IMR-90 (cell line): ENCODE measurements at regions not wholly inside any gene's neighbourhood (a gene's known extent, or its start where the extent isn't known, plus 50 kb on each side); places are given as distances from the start of the nearest gene placed in this dataset.

Experiments used
- ATAC-seq: fragments of 200-7000 bp; cut with Tn5 transposase; 2 replicates; pipeline ENCODE4 v1.9.1; 2020; ENCODE audit warnings: low read depth, mild to moderate bottlenecking, moderate library complexity
- BruUV-seq: library from RNA; stranded (reverse); fragments of 400-500 nt; replicated peaks from 2 replicates; lab custom pipeline; 2021; lab: Mats Ljungman, UMichigan
- CTCF ChIA-PET: fragments of 300-600 bp; formaldehyde crosslinking; extraction: SDS; loops from one replicate; lab custom pipeline; 2021; ENCODE audit warnings: antibody characterized with exemption; lab: Yijun Ruan, JAX
- POLR2A ChIA-PET: fragments of 300-600 bp; sonication (Branson Sonifier 250); formaldehyde crosslinking; loops from one replicate; lab custom pipeline; 2022; ENCODE audit warnings: antibody characterized with exemption; ENCODE audit not compliant: unreplicated experiment; lab: Charles Lee
- DNase-seq: peaks from one replicate; pipeline ENCODE4 v3.0.0; 2013
- H2AFZ ChIP-seq: replicated peaks from 2 replicates; pipeline ENCODE3; 2013; ENCODE audit warnings: low read length, mild to moderate bottlenecking; ENCODE audit not compliant: poor library complexity
- H2AK5ac ChIP-seq: 2 replicates; pipeline ENCODE4 v1.6.1; 2013; ENCODE audit warnings: low read depth, low read length, inconsistent platforms
- H2AK9ac ChIP-seq: replicated peaks from 2 replicates; pipeline ENCODE3; 2013; ENCODE audit warnings: mild to moderate bottlenecking, low read depth, low read length, moderate library complexity; ENCODE audit not compliant: poor library complexity
- H2BK120ac ChIP-seq: 2 replicates; pipeline ENCODE4 v1.6.1; 2013; ENCODE audit warnings: low read depth, low read length, inconsistent platforms
- H2BK15ac ChIP-seq: 3 replicates; pipeline ENCODE4 v1.6.1; 2013; ENCODE audit warnings: low read depth, low read length, inconsistent platforms
- H2BK20ac ChIP-seq: 2 replicates; pipeline ENCODE4 v1.6.1; 2013; ENCODE audit warnings: low read depth, mild to moderate bottlenecking, inconsistent platforms, low read length, moderate library complexity
- H2BK5ac ChIP-seq: 2 replicates; pipeline ENCODE4 v1.6.1; 2013; ENCODE audit warnings: mild to moderate bottlenecking, low read depth, low read length, inconsistent platforms; ENCODE audit not compliant: poor library complexity, severe bottlenecking
- H3K14ac ChIP-seq: replicated peaks from 2 replicates; pipeline ENCODE4 v1.6.1; 2013; ENCODE audit warnings: low read depth, low read length, inconsistent platforms
- H3K18ac ChIP-seq: 2 replicates; pipeline ENCODE4 v1.6.1; 2013; ENCODE audit warnings: low read depth, low read length, control low read depth
- H3K23ac ChIP-seq: 2 replicates; pipeline ENCODE4 v1.6.1; 2013; ENCODE audit warnings: low read depth, low read length, inconsistent platforms
- H3K27ac ChIP-seq: 2 replicates; pipeline ENCODE4 v1.5.1; 2013; ENCODE audit warnings: mild to moderate bottlenecking, control low read depth, low read length; ENCODE audit not compliant: insufficient read depth
- H3K27me3 ChIP-seq: 2 replicates; pipeline ENCODE4 v1.6.1; 2013; ENCODE audit warnings: low read length; ENCODE audit not compliant: control insufficient read depth, insufficient read depth
- H3K36me3 ChIP-seq: 2 replicates; pipeline ENCODE4 v1.6.1; 2013; ENCODE audit warnings: low read length, mixed read lengths; ENCODE audit not compliant: control insufficient read depth, insufficient read depth
- H3K4ac ChIP-seq: 2 replicates; pipeline ENCODE4 v1.6.1; 2013; ENCODE audit warnings: low read depth, low read length, inconsistent platforms
- H3K4me1 ChIP-seq: 2 replicates; pipeline ENCODE4 v1.6.1; 2013; ENCODE audit warnings: low read length, mixed read lengths; ENCODE audit not compliant: control insufficient read depth, insufficient read depth
- H3K4me2 ChIP-seq: 2 replicates; pipeline ENCODE4 v1.6.1; 2013; ENCODE audit warnings: low read depth, mild to moderate bottlenecking, control low read depth, low read length, moderate library complexity
- H3K4me3 ChIP-seq: 2 replicates; pipeline ENCODE4 v1.5.1; 2013; ENCODE audit warnings: low read depth, mild to moderate bottlenecking, control low read depth, low read length, moderate library complexity; ENCODE audit not compliant: insufficient read depth
- H3K56ac ChIP-seq: 2 replicates; pipeline ENCODE4 v1.6.1; 2013; ENCODE audit warnings: low read length, inconsistent platforms; ENCODE audit not compliant: insufficient read depth; ENCODE audit errors: extremely low read depth
- H3K79me1 ChIP-seq, 2 experiments: 2 replicates each; pipeline ENCODE4 v1.6.1; 2013; ENCODE audit warnings: low read length in 2 of 2, inconsistent platforms in 1 of 2, low read depth in 1 of 2
- H3K9ac ChIP-seq: 2 replicates; pipeline ENCODE4 v1.6.1; 2013; ENCODE audit warnings: low read depth, low read length, control low read depth
- H3K9me1 ChIP-seq: 2 replicates; pipeline ENCODE4 v1.6.1; 2013; ENCODE audit warnings: low read length, inconsistent platforms; ENCODE audit not compliant: insufficient read depth
- H3K9me3 ChIP-seq: 2 replicates; pipeline ENCODE4 v1.6.1; 2013; ENCODE audit warnings: low read length; ENCODE audit not compliant: control insufficient read depth, insufficient read depth
- H4K20me1 ChIP-seq: 2 replicates; pipeline ENCODE4 v1.6.1; 2013; ENCODE audit warnings: low read length, inconsistent platforms; ENCODE audit not compliant: insufficient read depth
- H4K5ac ChIP-seq: 2 replicates; pipeline ENCODE4 v1.6.1; 2013; ENCODE audit warnings: mild to moderate bottlenecking, low read depth, low read length, control low read depth
- H4K8ac ChIP-seq, 2 experiments: 2 replicates each; pipeline ENCODE4 v1.6.1; 2013; ENCODE audit warnings: low read depth in 2 of 2, low read length in 2 of 2, control low read depth in 1 of 2, inconsistent platforms in 1 of 2
- H4K91ac ChIP-seq: 2 replicates; pipeline ENCODE4 v1.6.1; 2013; ENCODE audit warnings: low read depth, low read length, inconsistent platforms; ENCODE audit not compliant: insufficient read depth
- BHLHE40 ChIP-seq: fragments of 150-350 bp; IDR thresholded peaks from 2 replicates; pipeline ENCODE4 v1.6.1; 2016; ENCODE audit warnings: mild to moderate bottlenecking, low read depth, low read length
- CEBPB ChIP-seq: IDR thresholded peaks from 2 replicates; pipeline ENCODE4 v1.6.1; 2012; ENCODE audit warnings: low read depth, low read length, improper control_type of control experiment
- CHD1 ChIP-seq: IDR thresholded peaks from 2 replicates; pipeline ENCODE4 v1.6.1; 2012; ENCODE audit warnings: low read depth, low read length, improper control_type of control experiment
- CTCF ChIP-seq: conservative IDR thresholded peaks from 2 replicates; pipeline ENCODE4 v1.5.1; 2012; ENCODE audit warnings: mild to moderate bottlenecking, low read depth, low read length, improper control_type of control experiment
- ELK1 ChIP-seq: fragments of 150-350 bp; IDR thresholded peaks from 2 replicates; pipeline ENCODE4 v1.6.1; 2016; ENCODE audit warnings: low read depth, mild to moderate bottlenecking, low read length, moderate library complexity, borderline replicate concordance
- FOS ChIP-seq: fragments of 150-350 bp; IDR thresholded peaks from 2 replicates; pipeline ENCODE4 v1.6.1; 2016; ENCODE audit warnings: low read depth, low read length
- MAFK ChIP-seq: IDR thresholded peaks from 2 replicates; pipeline ENCODE4 v1.6.1; 2012; ENCODE audit warnings: low read depth, low read length, improper control_type of control experiment
- MAZ ChIP-seq: IDR thresholded peaks from 2 replicates; pipeline ENCODE4 v1.6.1; 2012; ENCODE audit warnings: low read depth, mild to moderate bottlenecking, low read length, improper control_type of control experiment, moderate library complexity, borderline replicate concordance
- MXI1 ChIP-seq: IDR thresholded peaks from 2 replicates; pipeline ENCODE4 v1.6.1; 2012; ENCODE audit warnings: low read depth, mild to moderate bottlenecking, low read length, moderate library complexity, borderline replicate concordance
- NFE2L2 ChIP-seq: fragments of 150-350 bp; IDR thresholded peaks from 2 replicates; pipeline ENCODE4 v1.6.1; 2016; ENCODE audit warnings: low read depth, mild to moderate bottlenecking, low read length
- POLR2A ChIP-seq: IDR thresholded peaks from 2 replicates; pipeline ENCODE4 v1.6.1; 2012; ENCODE audit warnings: mild to moderate bottlenecking, low read depth, low read length
- RAD21 ChIP-seq: IDR thresholded peaks from 2 replicates; pipeline ENCODE4 v1.6.1; 2012; ENCODE audit warnings: low read length, improper control_type of control experiment
- RCOR1 ChIP-seq: IDR thresholded peaks from 2 replicates; pipeline ENCODE4 v1.6.1; 2012; ENCODE audit warnings: mild to moderate bottlenecking, low read length, improper control_type of control experiment; ENCODE audit not compliant: insufficient replicate concordance
- RFX5 ChIP-seq: IDR thresholded peaks from 2 replicates; pipeline ENCODE4 v1.8.0; 2012; ENCODE audit warnings: low read depth, mild to moderate bottlenecking, low read length, moderate library complexity
- SMC3 ChIP-seq: fragments of 150-350 bp; IDR thresholded peaks from 2 replicates; pipeline ENCODE4 v1.6.1; 2016; ENCODE audit warnings: low read depth, mild to moderate bottlenecking, antibody characterized with exemption, low read length, moderate library complexity
- WGBS, 2 experiments: methylation state at CpG; one replicate each; pipeline versions ENCODE4 v1.1.5 to v1.1.7; 2013; ENCODE audit warnings: missing lambda C conversion rate in 2 of 2; ENCODE audit not compliant: insufficient read length in 1 of 2; ENCODE audit errors: extremely low coverage in 2 of 2; 5-methylcytosine and 5-hydroxymethylcytosine counted together
- dilution Hi-C: fragments of 300-500 bp; cut with HindIII; formaldehyde crosslinking; loops from one replicate; pipeline ENCODE4 v1.14.3; 2018; ENCODE audit warnings: low sequenced_read_pairs; ENCODE audit not compliant: unreplicated experiment
- in situ Hi-C: fragments of 300-500 bp; cut with MboI; formaldehyde crosslinking; loops from 3 replicates; pipeline ENCODE4 v1.14.3; 2019; ENCODE audit warnings: low sequenced_read_pairs, inconsistent platforms, mixed read lengths
- intact Hi-C: fragments of 100-400 bp; cut with micrococcal nuclease; formaldehyde crosslinking; loops from 2 replicates; pipeline ENCODE4 v1.10.0; 2022
- TF ChIP-seq, protein P1 (sequence below): fragments of 150-350 bp; IDR thresholded peaks from 2 replicates; pipeline ENCODE4 v1.6.1; 2017; ENCODE audit warnings: mild to moderate bottlenecking, antibody characterized with exemption, low read length, low read depth

DNA sequence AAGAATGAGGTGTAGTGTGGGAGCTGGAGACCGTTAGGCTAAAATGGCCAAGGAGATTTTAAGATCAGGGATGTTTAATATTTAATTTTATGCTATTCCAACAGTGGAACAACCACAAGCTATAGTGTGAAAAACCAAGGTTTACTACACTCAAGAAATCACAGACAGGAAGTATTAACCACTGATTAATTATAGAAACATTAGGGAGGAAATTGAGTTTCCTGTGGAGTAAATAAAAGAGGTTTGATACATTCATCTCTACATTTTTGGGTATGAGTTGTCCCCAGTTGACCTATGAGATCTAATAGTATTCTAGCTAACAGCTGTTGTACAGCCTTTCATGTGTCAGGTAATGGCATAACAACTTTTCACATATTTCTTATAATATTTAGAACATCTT, 103.7 kb upstream of the MPDZ start:
- Histone ChIP-seq H3K27me3 (no peaks in the 10 kb centered on the region), H3K4ac (no peak overlapping the region), H2BK120ac (no peak overlapping the region), H3K23ac (no peak overlapping the region), H4K91ac (no peak overlapping the region), H2BK5ac (no peak overlapping the region), H4K8ac (no peak overlapping the region), H2AK5ac (no peak overlapping the region), H2BK20ac (no peak overlapping the region), H3K4me1 (no peaks in the 10 kb centered on the region), H2BK15ac (no peak overlapping the region), H4K20me1 (no peaks in the 10 kb centered on the region), H3K36me3 (no peaks in the 10 kb centered on the region), H3K14ac (no peak overlapping the region), H3K9me3 (no peaks in the 10 kb centered on the region), H3K79me1 (no peaks in the 10 kb centered on the region), H3K9ac (no peak overlapping the region), H3K4me2 (no peak overlapping the region), H4K5ac (no peak overlapping the region), H3K56ac (no peak overlapping the region), H2AK9ac (no peak overlapping the region), H3K18ac (no peak overlapping the region), H3K9me1 (no peaks in the 10 kb centered on the region), H3K27ac (no peak overlapping the region), H3K4me3 (no peak overlapping the region), H2AFZ (no peak overlapping the region)
- dilution Hi-C loops = no loop called here
- intact Hi-C loops = no loop called here
- ATAC-seq (no peak), DNase-seq (no peak)
- ChIA-PET CTCF (no interaction called here), POLR2A (interaction anchor here (0.6 to 0.7 kb wide), 2 partner anchors 11 to 111 kb away, joined by 3 to 13 read pairs; no protein-coding TSS in a partner anchor)
- TF ChIP-seq RCOR1 = no peak
- no peak for TF ChIP-seq RFX5
- no peak for TF ChIP-seq MAZ
- TF ChIP-seq RAD21 = no peak
- TF ChIP-seq CEBPB = no peak
- TF ChIP-seq ELK1 = no peak
- no peak for TF ChIP-seq MAFK
- no peak for TF ChIP-seq SMC3
- TF ChIP-seq FOS = no peak
- TF ChIP-seq, protein P1, sequence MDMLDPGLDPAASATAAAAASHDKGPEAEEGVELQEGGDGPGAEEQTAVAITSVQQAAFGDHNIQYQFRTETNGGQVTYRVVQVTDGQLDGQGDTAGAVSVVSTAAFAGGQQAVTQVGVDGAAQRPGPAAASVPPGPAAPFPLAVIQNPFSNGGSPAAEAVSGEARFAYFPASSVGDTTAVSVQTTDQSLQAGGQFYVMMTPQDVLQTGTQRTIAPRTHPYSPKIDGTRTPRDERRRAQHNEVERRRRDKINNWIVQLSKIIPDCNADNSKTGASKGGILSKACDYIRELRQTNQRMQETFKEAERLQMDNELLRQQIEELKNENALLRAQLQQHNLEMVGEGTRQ = no peak
- TF ChIP-seq NFE2L2 = no peak
- no peak for TF ChIP-seq MXI1
- TF ChIP-seq CHD1 = no peak
- no peak for TF ChIP-seq BHLHE40
- TF ChIP-seq CTCF = no peak
- no peak for TF ChIP-seq POLR2A
- no CpG with 5 or more reads among the region's 1 CpG for WGBS, 2 experiments
- BruUV-seq = no TSS peak
- in situ Hi-C loops = no loop called here
